ENCODE measurements at regions not wholly inside any gene's neighbourhood (a gene's known extent, or its start where the extent isn't known, plus 50 kb on each side); places are given as distances from the start of the nearest gene placed in this dataset.
A peak's percentile ranks its signal among the peaks of the same experiment; 100 is the strongest.

- no peak for DNase-seq
- no peak for TF ChIP-seq CTCF (IDR thresholded peaks at IDR 0.05; ENCODE audit: borderline replicate concordance)
- Histone ChIP-seq H3K36me3 (no peaks in the 10 kb centered on the region), H3K4me3 (no peak overlapping the region), H3K27ac (replicated peaks) (no peak overlapping the region), H3K9me3 (replicated peaks) (peaks cover 37% of the 10 kb centered on the region), H3K4me1 (no peaks in the 10 kb centered on the region), H3K27me3 (ENCODE audit: low read depth) (no peaks in the 10 kb centered on the region)
- intact Hi-C loops (cut with micrococcal nuclease): no loop called here
These were observed 340.4 kb downstream of the SLC6A15 start for GRCh38 chr12:84572196-84572595.

GRCh38 chr12:84562331-84562730, 350.3 kb downstream of the SLC6A15 start:
- no peaks in the 10 kb centered on the region for H3K36me3 ChIP-seq
- H3K27ac ChIP-seq (replicated peaks): peak overlapping the region; percentile 24
- H3K9me3 ChIP-seq (replicated peaks): peaks cover 15% of the 10 kb centered on the region
- no peaks in the 10 kb centered on the region for H3K27me3 ChIP-seq (ENCODE audit: low read depth)
- H3K4me3 ChIP-seq: no peak overlapping the region
- TF ChIP-seq CTCF (IDR thresholded peaks at IDR 0.05; ENCODE audit: borderline replicate concordance): no peak
- intact Hi-C loops (cut with micrococcal nuclease): no loop called here
- H3K4me1 ChIP-seq: no peaks in the 10 kb centered on the region
- no peak for DNase-seq

GRCh38 chr12:84561351-84561750, 351.2 kb downstream of the SLC6A15 start:
- no peaks in the 10 kb centered on the region for H3K36me3 ChIP-seq
- DNase-seq: no peak
- peaks cover 6% of the 10 kb centered on the region for H3K9me3 ChIP-seq (replicated peaks)
- no peak for TF ChIP-seq CTCF (IDR thresholded peaks at IDR 0.05; ENCODE audit: borderline replicate concordance)
- H3K4me3 ChIP-seq: no peak overlapping the region
- H3K27ac ChIP-seq (replicated peaks): peak overlapping the region; percentile 33
- no peaks in the 10 kb centered on the region for H3K4me1 ChIP-seq
- H3K27me3 ChIP-seq (ENCODE audit: low read depth): no peaks in the 10 kb centered on the region
- intact Hi-C loops (cut with micrococcal nuclease): no loop called here

- no peak for DNase-seq
- Histone ChIP-seq H3K27me3 (ENCODE audit: low read depth) (no peaks in the 10 kb centered on the region), H3K27ac (replicated peaks) (no peak overlapping the region), H3K9me3 (replicated peaks) (no peaks in the 10 kb centered on the region), H3K4me1 (no peaks in the 10 kb centered on the region), H3K4me3 (no peak overlapping the region), H3K36me3 (no peaks in the 10 kb centered on the region)
- no peak for TF ChIP-seq CTCF (IDR thresholded peaks at IDR 0.05; ENCODE audit: borderline replicate concordance)
- intact Hi-C loops (cut with micrococcal nuclease): no loop called here
These were observed 358.3 kb downstream of the SLC6A15 start for GRCh38 chr12:84554199-84554723.

- intact Hi-C loops (cut with micrococcal nuclease): no loop called here
- no peak for DNase-seq
- Histone ChIP-seq H3K27me3 (ENCODE audit: low read depth) (no peaks in the 10 kb centered on the region), H3K4me1 (no peaks in the 10 kb centered on the region), H3K9me3 (replicated peaks) (no peaks in the 10 kb centered on the region), H3K36me3 (no peaks in the 10 kb centered on the region), H3K4me3 (no peak overlapping the region), H3K27ac (replicated peaks) (no peak overlapping the region)
- TF ChIP-seq CTCF (IDR thresholded peaks at IDR 0.05; ENCODE audit: borderline replicate concordance): no peak
These were observed 359.1 kb downstream of the SLC6A15 start for GRCh38 chr12:84553331-84554117.
